A673 (cell line): ENCODE measurements at regions not wholly inside any gene's neighbourhood (a gene's known extent, or its start where the extent isn't known, plus 50 kb on each side); places are given as distances from the start of the nearest gene placed in this dataset.

Experiments
- BruUV-seq: library from RNA; stranded (reverse); fragments of 400-500 nt; replicated peaks from 2 replicates; lab custom pipeline; 2021; lab: Mats Ljungman, UMichigan
- CTCF ChIA-PET: fragments of 300-600 bp; sonication (Branson Sonifier 250); formaldehyde crosslinking; loops from one replicate; lab custom pipeline; 2022; ENCODE audit warnings: antibody characterized with exemption; lab: Charles Lee
- POLR2A ChIA-PET: fragments of 300-600 bp; sonication (Branson Sonifier 250); formaldehyde crosslinking; loops from one replicate; lab custom pipeline; 2022; ENCODE audit warnings: antibody characterized with exemption; ENCODE audit not compliant: low non-redundant PET; lab: Charles Lee
- DNase-seq: peaks from one replicate; pipeline ENCODE4 v3.0.0-alpha.2; 2015; ENCODE audit warnings: low spot score
- H3K27ac ChIP-seq: fragments of 200-600 bp; sonication (generic); 2 replicates; pipeline ENCODE4 v1.5.1; 2016; ENCODE audit warnings: mixed run types, low read depth, mild to moderate bottlenecking, mixed read lengths, antibody characterized with exemption, low read length; ENCODE audit not compliant: poor library complexity, severe bottlenecking
- H3K27me3 ChIP-seq: fragments of 200-600 bp; sonication (generic); replicated peaks from 2 replicates; pipeline ENCODE4 v1.6.1; 2017; ENCODE audit warnings: mixed run types, low read depth, mild to moderate bottlenecking, mixed read lengths, antibody characterized with exemption, low read length; ENCODE audit not compliant: insufficient read depth, poor library complexity
- H3K36me3 ChIP-seq: fragments of 200-600 bp; sonication (generic); 2 replicates; pipeline ENCODE4 v1.6.1; 2016; ENCODE audit warnings: mixed run types, mild to moderate bottlenecking, mixed read lengths, antibody characterized with exemption, low read length; ENCODE audit not compliant: insufficient read depth, poor library complexity, severe bottlenecking
- H3K4me1 ChIP-seq: fragments of 200-600 bp; sonication (generic); 2 replicates; pipeline ENCODE4 v1.6.1; 2017; ENCODE audit warnings: mixed run types, mild to moderate bottlenecking, mixed read lengths, antibody characterized with exemption, low read length; ENCODE audit not compliant: insufficient read depth, poor library complexity, severe bottlenecking
- H3K4me3 ChIP-seq: fragments of 200-600 bp; sonication (generic); 2 replicates; pipeline ENCODE4 v1.5.1; 2016; ENCODE audit warnings: low read depth, mixed run types, mild to moderate bottlenecking, mixed read lengths, low read length; ENCODE audit not compliant: poor library complexity, severe bottlenecking
- H3K9me3 ChIP-seq: fragments of 200-600 bp; sonication (generic); 2 replicates; pipeline ENCODE4 v1.6.1; 2016; ENCODE audit warnings: mixed run types, low read depth, mild to moderate bottlenecking, mixed read lengths, antibody characterized with exemption, low read length; ENCODE audit not compliant: poor library complexity, severe bottlenecking
- EZH2 ChIP-seq: fragments of 200-600 bp; sonication (generic); IDR thresholded peaks from 2 replicates; pipeline ENCODE4 v1.6.1; 2017; ENCODE audit warnings: borderline replicate concordance, low read depth, mild to moderate bottlenecking, mixed read lengths, antibody characterized with exemption, low read length; ENCODE audit not compliant: poor library complexity, severe bottlenecking
- intact Hi-C: fragments of 100-400 bp; cut with micrococcal nuclease; formaldehyde crosslinking; loops from one replicate; pipeline ENCODE4 v1.10.0; 2022; ENCODE audit not compliant: unreplicated experiment
- TF ChIP-seq, protein P1 (sequence below): fragments of 300-800, 200-600 bp; sonication (generic); conservative IDR thresholded peaks from 2 replicates; pipeline ENCODE4 v1.5.1; 2017; ENCODE audit warnings: low read depth, mild to moderate bottlenecking, antibody characterized with exemption, low read length, moderate library complexity, mixed read lengths

- H3K9me3 ChIP-seq = no peaks in the 10 kb centered on the region
- no peak overlapping the region for H3K27ac ChIP-seq
- BruUV-seq = no TSS peak
- intact Hi-C loops = no loop called here
- H3K27me3 ChIP-seq = peaks cover 3% of the 10 kb centered on the region
- TF ChIP-seq, protein P1, sequence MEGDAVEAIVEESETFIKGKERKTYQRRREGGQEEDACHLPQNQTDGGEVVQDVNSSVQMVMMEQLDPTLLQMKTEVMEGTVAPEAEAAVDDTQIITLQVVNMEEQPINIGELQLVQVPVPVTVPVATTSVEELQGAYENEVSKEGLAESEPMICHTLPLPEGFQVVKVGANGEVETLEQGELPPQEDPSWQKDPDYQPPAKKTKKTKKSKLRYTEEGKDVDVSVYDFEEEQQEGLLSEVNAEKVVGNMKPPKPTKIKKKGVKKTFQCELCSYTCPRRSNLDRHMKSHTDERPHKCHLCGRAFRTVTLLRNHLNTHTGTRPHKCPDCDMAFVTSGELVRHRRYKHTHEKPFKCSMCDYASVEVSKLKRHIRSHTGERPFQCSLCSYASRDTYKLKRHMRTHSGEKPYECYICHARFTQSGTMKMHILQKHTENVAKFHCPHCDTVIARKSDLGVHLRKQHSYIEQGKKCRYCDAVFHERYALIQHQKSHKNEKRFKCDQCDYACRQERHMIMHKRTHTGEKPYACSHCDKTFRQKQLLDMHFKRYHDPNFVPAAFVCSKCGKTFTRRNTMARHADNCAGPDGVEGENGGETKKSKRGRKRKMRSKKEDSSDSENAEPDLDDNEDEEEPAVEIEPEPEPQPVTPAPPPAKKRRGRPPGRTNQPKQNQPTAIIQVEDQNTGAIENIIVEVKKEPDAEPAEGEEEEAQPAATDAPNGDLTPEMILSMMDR = no peak
- no peak for TF ChIP-seq EZH2
- H3K4me3 ChIP-seq = no peak overlapping the region
- CTCF ChIA-PET = no interaction called here
- no peak for DNase-seq
- H3K4me1 ChIP-seq = no peaks in the 10 kb centered on the region
- H3K36me3 ChIP-seq = no peaks in the 10 kb centered on the region
- POLR2A ChIA-PET = no interaction called here
Observed at GRCh38 chr4:108335081-108335480, 166.3 kb upstream of the LEF1 start.

DNA sequence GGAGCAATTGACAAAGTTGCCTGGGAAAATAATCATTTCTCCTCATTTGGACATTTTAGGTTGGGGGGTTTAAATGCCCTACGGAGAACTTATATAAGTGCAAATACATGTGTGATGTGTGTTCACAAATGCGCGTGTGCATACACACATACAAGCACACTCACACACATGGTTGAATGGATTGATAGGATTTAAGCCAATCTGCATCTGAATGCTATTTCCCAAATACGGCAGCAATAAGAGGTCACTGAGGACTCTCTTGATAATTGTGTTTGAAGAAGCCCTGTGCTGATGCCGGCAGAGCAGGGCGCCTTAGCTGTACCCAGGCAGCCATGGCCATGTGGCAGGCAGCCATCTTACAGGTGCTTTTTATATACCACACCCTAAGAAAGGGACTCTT, 165.3 kb upstream of the LEF1 start:
- intact Hi-C loops = no loop called here

GRCh38 chr4:108333353-108333942, 164.7 kb upstream of the LEF1 start:
- no peak for DNase-seq

More for the DNA sequence above, 165.3 kb upstream of the LEF1 start:
- Histone ChIP-seq H3K27ac (no peak overlapping the region), H3K36me3 (no peaks in the 10 kb centered on the region), H3K9me3 (no peaks in the 10 kb centered on the region), H3K27me3 (peaks cover 3% of the 10 kb centered on the region), H3K4me1 (no peaks in the 10 kb centered on the region), H3K4me3 (no peak overlapping the region)
- DNase-seq = no peak
- POLR2A ChIA-PET = no interaction called here
- BruUV-seq = no TSS peak
- TF ChIP-seq, protein P1 = no peak
- no peak for TF ChIP-seq EZH2
- CTCF ChIA-PET = no interaction called here

More at GRCh38 chr4:108333353-108333942, 164.7 kb upstream of the LEF1 start:
- H3K4me1 ChIP-seq = no peaks in the 10 kb centered on the region
- intact Hi-C loops = no loop called here
- no TSS peak for BruUV-seq
- CTCF ChIA-PET = no interaction called here
- no peak overlapping the region for H3K27ac ChIP-seq
- H3K9me3 ChIP-seq = no peaks in the 10 kb centered on the region
- no peak for TF ChIP-seq EZH2
- TF ChIP-seq, protein P1 = no peak
- no peaks in the 10 kb centered on the region for H3K36me3 ChIP-seq
- no peak overlapping the region for H3K4me3 ChIP-seq
- POLR2A ChIA-PET = no interaction called here
- H3K27me3 ChIP-seq = peaks cover 7% of the 10 kb centered on the region
